Gastroesophageal sphincter (tissue), 3 donors: ENCODE measurements at regions not wholly inside any gene's neighbourhood (a gene's known extent, or its start where the extent isn't known, plus 50 kb on each side); places are given as distances from the start of the nearest gene placed in this dataset.
"Not testable (repeated sequence)": the region's sequence is repeated elsewhere in the genome, so short reads cannot be mapped to it uniquely, and the experiment has no call there.

ENCODE experiments used
- CTCF ChIP-seq, 4 experiments: fragments of 200-600 bp in 2 of 4; fragments of 450-650 bp in 2 of 4; sonication (generic) in 1 of 4; IDR thresholded peaks; one replicate each; pipeline ENCODE4 v1.5.1; 2017 to 2019; ENCODE audit warnings: antibody characterized with exemption in 4 of 4, mild to moderate bottlenecking in 2 of 4, moderate library complexity in 2 of 4
- EP300 ChIP-seq: sonication (generic); formaldehyde crosslinking; IDR thresholded peaks from one replicate; pipeline ENCODE4 v1.6.1; 2017; ENCODE audit warnings: antibody characterized with exemption, mild to moderate bottlenecking
- POLR2AphosphoS5 ChIP-seq: sonication (generic); formaldehyde crosslinking; IDR thresholded peaks from one replicate; pipeline ENCODE4 v1.6.1; 2017; ENCODE audit warnings: antibody characterized with exemption

GRCh38 chr9:38901534-38902177, 181.7 kb upstream of the FAM240B start:
- TF ChIP-seq CTCF (IDR thresholded peaks at IDR 0.05); EP300; POLR2AphosphoS5: not testable (repeated sequence)
